WTC11 (cell line): ENCODE measurements at regions not wholly inside any gene's neighbourhood (a gene's known extent, or its start where the extent isn't known, plus 50 kb on each side); places are given as distances from the start of the nearest gene placed in this dataset.

Source experiments
- ATAC-seq: fragments of 200-7000 bp; cut with Tn5 transposase; 2 replicates; pipeline ENCODE4 v1.10.0; 2021; ENCODE audit warnings: mild to moderate bottlenecking, moderate library complexity
- CTCF ChIA-PET: fragments of 300-600 bp; sonication (Branson Sonifier 250); formaldehyde crosslinking; loops from one replicate; lab custom pipeline; 2021; ENCODE audit warnings: antibody characterized with exemption; lab: Charles Lee
- POLR2A ChIA-PET: fragments of 350-600 bp; sonication (Branson Sonifier 250); formaldehyde crosslinking; loops from one replicate; lab custom pipeline; 2021; ENCODE audit warnings: antibody characterized with exemption; lab: Charles Lee
- DNase-seq: peaks from one replicate; pipeline ENCODE4 v3.0.0; 2021; ENCODE audit warnings: low spot score
- H3K27ac Mint-ChIP-seq: 2 replicates; pipeline ENCODE4 v1.8.0; 2021; ENCODE audit warnings: mixed read lengths
- H3K27me3 Mint-ChIP-seq: 2 replicates; pipeline ENCODE4 v1.8.0; 2021; ENCODE audit warnings: low read depth, mild to moderate bottlenecking, moderate library complexity, mixed read lengths
- H3K36me3 Mint-ChIP-seq: 2 replicates; pipeline ENCODE4 v1.8.0; 2021; ENCODE audit warnings: mixed read lengths
- H3K4me1 Mint-ChIP-seq: 2 replicates; pipeline ENCODE4 v1.8.0; 2022; ENCODE audit warnings: mixed read lengths
- H3K4me3 Mint-ChIP-seq: 2 replicates; pipeline ENCODE4 v1.8.0; 2021; ENCODE audit warnings: mild to moderate bottlenecking, moderate library complexity, mixed read lengths
- H3K9me3 Mint-ChIP-seq: 2 replicates; pipeline ENCODE4 v1.8.0; 2021; ENCODE audit warnings: mixed read lengths
- CBFB ChIP-seq: sonication (generic); formaldehyde crosslinking; IDR thresholded peaks from 2 replicates; pipeline ENCODE4 v1.8.1; 2022; ENCODE audit warnings: mild to moderate bottlenecking, low read depth, missing genetic modification reagents
- CREB1 ChIP-seq: sonication (generic); formaldehyde crosslinking; IDR thresholded peaks from 2 replicates; pipeline ENCODE4 v1.8.0; 2023; ENCODE audit warnings: mild to moderate bottlenecking, missing genetic modification reagents
- ESRRA ChIP-seq: sonication (generic); formaldehyde crosslinking; IDR thresholded peaks from 2 replicates; pipeline ENCODE4 v1.8.1; 2022; ENCODE audit warnings: mild to moderate bottlenecking, missing genetic modification reagents, borderline replicate concordance
- FOXK1 ChIP-seq: sonication (generic); formaldehyde crosslinking; IDR thresholded peaks from 2 replicates; pipeline ENCODE4 v1.8.0; 2022; ENCODE audit warnings: mild to moderate bottlenecking, moderate library complexity, missing genetic modification reagents
- FOXP1 ChIP-seq: sonication (generic); formaldehyde crosslinking; IDR thresholded peaks from 2 replicates; pipeline ENCODE4 v1.8.0; 2022; ENCODE audit warnings: missing genetic modification reagents, mild to moderate bottlenecking, moderate library complexity, borderline replicate concordance
- GRHL2 ChIP-seq: fragments of 250-450 bp; sonication (Bioruptor Pico); IDR thresholded peaks from 2 replicates; pipeline ENCODE4 v1.8.0; 2022; ENCODE audit warnings: mild to moderate bottlenecking, moderate library complexity; ENCODE audit not compliant: insufficient replicate concordance, severe bottlenecking
- GTF2I ChIP-seq: fragments of 250-450 bp; sonication (Bioruptor Pico); conservative IDR thresholded peaks from 2 replicates; pipeline ENCODE4 v1.4.0; 2021; ENCODE audit warnings: mild to moderate bottlenecking
- NR3C1 ChIP-seq: sonication (generic); formaldehyde crosslinking; conservative IDR thresholded peaks from 2 replicates; pipeline ENCODE4 v1.8.1; 2023; ENCODE audit warnings: low read depth, mild to moderate bottlenecking, missing genetic modification reagents
- OVOL2 ChIP-seq: fragments of 250-450 bp; sonication (Bioruptor Pico); IDR thresholded peaks from 2 replicates; pipeline ENCODE4 v1.9.0; 2021; ENCODE audit warnings: mild to moderate bottlenecking, borderline replicate concordance
- TEAD1 ChIP-seq: sonication (generic); formaldehyde crosslinking; IDR thresholded peaks from 2 replicates; pipeline ENCODE4 v1.8.0; 2022; ENCODE audit warnings: mild to moderate bottlenecking, missing genetic modification reagents
- TEAD4 ChIP-seq: sonication (generic); formaldehyde crosslinking; IDR thresholded peaks from 2 replicates; pipeline ENCODE4 v1.8.0; 2022; ENCODE audit warnings: mild to moderate bottlenecking, missing genetic modification reagents
- ZNF232 ChIP-seq: sonication (generic); formaldehyde crosslinking; IDR thresholded peaks from 2 replicates; pipeline ENCODE4 v1.8.0; 2022; ENCODE audit warnings: mild to moderate bottlenecking, missing genetic modification reagents
- TF ChIP-seq, protein P1 (sequence below): sonication (generic); formaldehyde crosslinking; IDR thresholded peaks from 2 replicates; pipeline ENCODE4 v1.8.0; 2022; ENCODE audit warnings: mild to moderate bottlenecking, missing genetic modification reagents
- TF ChIP-seq, protein P2 (sequence below): fragments of 250-450 bp; sonication (Bioruptor Pico); IDR thresholded peaks from 2 replicates; pipeline ENCODE4 v1.9.0; 2021; ENCODE audit warnings: moderate library complexity, mild to moderate bottlenecking, inconsistent platforms, borderline replicate concordance
- TF ChIP-seq, protein P3 (sequence below): sonication (generic); formaldehyde crosslinking; IDR thresholded peaks from 2 replicates; pipeline ENCODE4 v1.8.0; 2022; ENCODE audit warnings: mild to moderate bottlenecking, missing genetic modification reagents
- TF ChIP-seq, protein P4 (sequence below): sonication (generic); formaldehyde crosslinking; IDR thresholded peaks from 2 replicates; pipeline ENCODE4 v1.8.0; 2023; ENCODE audit warnings: missing genetic modification reagents
- TF ChIP-seq, protein P5 (sequence below): sonication (generic); formaldehyde crosslinking; IDR thresholded peaks from 2 replicates; pipeline ENCODE4 v1.8.1; 2022; ENCODE audit warnings: low read depth, missing genetic modification reagents, borderline replicate concordance
- TF ChIP-seq, protein P6 (sequence below): sonication (generic); formaldehyde crosslinking; IDR thresholded peaks from 2 replicates; pipeline ENCODE4 v1.8.0; 2023; ENCODE audit warnings: missing genetic modification reagents, mild to moderate bottlenecking, borderline replicate concordance
- TF ChIP-seq, protein P7 (sequence below): sonication (generic); formaldehyde crosslinking; IDR thresholded peaks from 2 replicates; pipeline ENCODE4 v1.8.1; 2022; ENCODE audit warnings: mild to moderate bottlenecking, moderate library complexity, missing genetic modification reagents

DNA sequence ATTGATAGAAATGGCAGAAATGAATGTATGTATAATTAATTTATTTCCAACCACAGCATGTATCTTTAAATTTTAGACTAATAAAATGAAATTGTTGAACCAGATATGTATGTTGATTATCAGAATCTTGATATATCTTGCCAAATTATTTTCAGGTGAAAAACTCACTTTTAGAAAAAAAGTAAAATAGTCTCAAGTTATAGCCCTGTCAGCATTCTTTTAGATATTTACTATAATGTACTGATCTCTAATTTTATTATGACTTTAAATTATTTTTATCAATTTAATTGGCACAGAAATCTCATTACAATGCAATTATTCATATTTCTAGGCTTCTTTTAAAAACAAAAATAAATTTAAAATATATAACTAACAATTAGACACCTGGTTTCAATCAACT is 1990.4 kb upstream of the CDH6 start:
- Mint-ChIP-seq H3K9me3 (peaks cover 5% of the 10 kb centered on the region), H3K36me3 (no peaks in the 10 kb centered on the region)
- POLR2A ChIA-PET = no interaction called here
- no peak for TF ChIP-seq GRHL2 (CRISPR knock-in tag)
- TF ChIP-seq ZNF232 (CRISPR knock-in tag) = no peak
- TF ChIP-seq GTF2I = no peak
- no peak for TF ChIP-seq FOXK1
- TF ChIP-seq, protein P1, sequence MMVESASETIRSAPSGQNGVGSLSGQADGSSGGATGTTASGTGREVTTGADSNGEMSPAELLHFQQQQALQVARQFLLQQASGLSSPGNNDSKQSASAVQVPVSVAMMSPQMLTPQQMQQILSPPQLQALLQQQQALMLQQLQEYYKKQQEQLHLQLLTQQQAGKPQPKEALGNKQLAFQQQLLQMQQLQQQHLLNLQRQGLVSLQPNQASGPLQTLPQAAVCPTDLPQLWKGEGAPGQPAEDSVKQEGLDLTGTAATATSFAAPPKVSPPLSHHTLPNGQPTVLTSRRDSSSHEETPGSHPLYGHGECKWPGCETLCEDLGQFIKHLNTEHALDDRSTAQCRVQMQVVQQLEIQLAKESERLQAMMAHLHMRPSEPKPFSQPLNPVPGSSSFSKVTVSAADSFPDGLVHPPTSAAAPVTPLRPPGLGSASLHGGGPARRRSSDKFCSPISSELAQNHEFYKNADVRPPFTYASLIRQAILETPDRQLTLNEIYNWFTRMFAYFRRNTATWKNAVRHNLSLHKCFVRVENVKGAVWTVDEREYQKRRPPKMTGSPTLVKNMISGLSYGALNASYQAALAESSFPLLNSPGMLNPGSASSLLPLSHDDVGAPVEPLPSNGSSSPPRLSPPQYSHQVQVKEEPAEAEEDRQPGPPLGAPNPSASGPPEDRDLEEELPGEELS (CRISPR knock-in tag) = no peak
- TF ChIP-seq, protein P2, sequence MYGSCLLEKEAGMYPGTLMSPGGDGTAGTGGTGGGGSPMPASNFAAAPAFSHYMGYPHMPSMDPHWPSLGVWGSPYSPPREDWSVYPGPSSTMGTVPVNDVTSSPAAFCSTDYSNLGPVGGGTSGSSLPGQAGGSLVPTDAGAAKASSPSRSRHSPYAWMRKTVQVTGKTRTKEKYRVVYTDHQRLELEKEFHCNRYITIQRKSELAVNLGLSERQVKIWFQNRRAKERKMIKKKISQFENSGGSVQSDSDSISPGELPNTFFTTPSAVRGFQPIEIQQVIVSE (CRISPR knock-in tag) = no peak
- TF ChIP-seq, all 79 proteins: peak for 0
- H3K27me3 Mint-ChIP-seq = no peaks in the 10 kb centered on the region
- no peak overlapping the region for H3K27ac Mint-ChIP-seq
- H3K4me3 Mint-ChIP-seq = no peak overlapping the region
- CTCF ChIA-PET = no interaction called here
- DNase-seq = no peak
- ATAC-seq = no peak
- peaks cover under 1% of the 10 kb centered on the region for H3K4me1 Mint-ChIP-seq

DNA sequence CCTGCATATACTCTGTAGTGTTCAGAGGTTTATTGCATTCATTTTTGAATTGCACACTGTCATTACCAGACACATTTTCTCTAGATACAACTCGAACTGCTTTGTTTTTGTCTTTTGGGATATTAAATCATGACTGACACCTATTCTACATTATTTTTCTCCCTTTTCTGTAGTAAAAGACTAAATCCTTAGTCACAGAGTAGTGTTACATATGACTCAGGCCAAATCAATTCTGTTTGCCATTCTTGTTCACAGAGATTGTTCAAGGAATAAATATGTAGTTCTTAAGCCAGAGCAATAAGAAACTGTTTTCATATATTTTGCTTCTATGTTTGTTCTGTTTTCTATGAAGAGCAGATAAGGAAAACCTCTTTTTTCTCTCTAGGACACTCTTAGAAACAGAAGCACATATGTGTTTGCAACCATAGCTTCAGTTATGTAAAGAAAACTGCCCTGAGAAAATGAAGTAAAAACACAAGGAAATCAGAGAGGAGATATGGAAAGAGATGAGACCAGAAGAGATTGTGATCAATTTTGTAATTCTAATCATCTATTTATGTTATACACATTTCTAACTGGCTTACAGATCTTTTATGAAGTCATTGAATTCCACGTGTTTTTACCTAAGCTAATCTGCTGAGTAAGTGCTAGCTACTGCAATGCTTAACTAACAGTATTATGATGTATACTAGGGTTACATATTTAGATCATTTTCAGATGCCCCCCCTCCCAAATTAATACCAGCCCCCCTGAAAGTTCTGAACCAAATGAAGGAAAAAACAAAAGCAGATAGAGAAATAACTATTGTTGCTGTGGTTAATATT is 1995.6 kb upstream of the CDH6 start:
- Mint-ChIP-seq H3K4me3 (no peak overlapping the region), H3K9me3 (no peaks in the 10 kb centered on the region), H3K4me1 (peaks cover 14% of the 10 kb centered on the region), H3K27me3 (no peaks in the 10 kb centered on the region), H3K36me3 (no peaks in the 10 kb centered on the region), H3K27ac (no peak overlapping the region)
- CTCF ChIA-PET = no interaction called here
- no peak for ATAC-seq
- no peak for DNase-seq
- POLR2A ChIA-PET = no interaction called here
- TF ChIP-seq, protein P3, sequence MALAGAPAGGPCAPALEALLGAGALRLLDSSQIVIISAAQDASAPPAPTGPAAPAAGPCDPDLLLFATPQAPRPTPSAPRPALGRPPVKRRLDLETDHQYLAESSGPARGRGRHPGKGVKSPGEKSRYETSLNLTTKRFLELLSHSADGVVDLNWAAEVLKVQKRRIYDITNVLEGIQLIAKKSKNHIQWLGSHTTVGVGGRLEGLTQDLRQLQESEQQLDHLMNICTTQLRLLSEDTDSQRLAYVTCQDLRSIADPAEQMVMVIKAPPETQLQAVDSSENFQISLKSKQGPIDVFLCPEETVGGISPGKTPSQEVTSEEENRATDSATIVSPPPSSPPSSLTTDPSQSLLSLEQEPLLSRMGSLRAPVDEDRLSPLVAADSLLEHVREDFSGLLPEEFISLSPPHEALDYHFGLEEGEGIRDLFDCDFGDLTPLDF (CRISPR knock-in tag) = no peak
- TF ChIP-seq FOXP1 (CRISPR knock-in tag) = no peak
- TF ChIP-seq CREB1 = no peak
- TF ChIP-seq OVOL2 (CRISPR knock-in tag) = no peak
- TF ChIP-seq, protein P4, sequence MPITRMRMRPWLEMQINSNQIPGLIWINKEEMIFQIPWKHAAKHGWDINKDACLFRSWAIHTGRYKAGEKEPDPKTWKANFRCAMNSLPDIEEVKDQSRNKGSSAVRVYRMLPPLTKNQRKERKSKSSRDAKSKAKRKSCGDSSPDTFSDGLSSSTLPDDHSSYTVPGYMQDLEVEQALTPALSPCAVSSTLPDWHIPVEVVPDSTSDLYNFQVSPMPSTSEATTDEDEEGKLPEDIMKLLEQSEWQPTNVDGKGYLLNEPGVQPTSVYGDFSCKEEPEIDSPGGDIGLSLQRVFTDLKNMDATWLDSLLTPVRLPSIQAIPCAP = no peak
- no peak for TF ChIP-seq NR3C1 (CRISPR knock-in tag)
- TF ChIP-seq CBFB (CRISPR knock-in tag) = no peak
- TF ChIP-seq, protein P5, sequence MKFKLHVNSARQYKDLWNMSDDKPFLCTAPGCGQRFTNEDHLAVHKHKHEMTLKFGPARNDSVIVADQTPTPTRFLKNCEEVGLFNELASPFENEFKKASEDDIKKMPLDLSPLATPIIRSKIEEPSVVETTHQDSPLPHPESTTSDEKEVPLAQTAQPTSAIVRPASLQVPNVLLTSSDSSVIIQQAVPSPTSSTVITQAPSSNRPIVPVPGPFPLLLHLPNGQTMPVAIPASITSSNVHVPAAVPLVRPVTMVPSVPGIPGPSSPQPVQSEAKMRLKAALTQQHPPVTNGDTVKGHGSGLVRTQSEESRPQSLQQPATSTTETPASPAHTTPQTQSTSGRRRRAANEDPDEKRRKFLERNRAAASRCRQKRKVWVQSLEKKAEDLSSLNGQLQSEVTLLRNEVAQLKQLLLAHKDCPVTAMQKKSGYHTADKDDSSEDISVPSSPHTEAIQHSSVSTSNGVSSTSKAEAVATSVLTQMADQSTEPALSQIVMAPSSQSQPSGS (CRISPR knock-in tag) = no peak
- no peak for TF ChIP-seq TEAD1 (CRISPR knock-in tag)
- no peak for TF ChIP-seq ESRRA (CRISPR knock-in tag)
- no peak for TF ChIP-seq TEAD4 (CRISPR knock-in tag)
- TF ChIP-seq, protein P6, sequence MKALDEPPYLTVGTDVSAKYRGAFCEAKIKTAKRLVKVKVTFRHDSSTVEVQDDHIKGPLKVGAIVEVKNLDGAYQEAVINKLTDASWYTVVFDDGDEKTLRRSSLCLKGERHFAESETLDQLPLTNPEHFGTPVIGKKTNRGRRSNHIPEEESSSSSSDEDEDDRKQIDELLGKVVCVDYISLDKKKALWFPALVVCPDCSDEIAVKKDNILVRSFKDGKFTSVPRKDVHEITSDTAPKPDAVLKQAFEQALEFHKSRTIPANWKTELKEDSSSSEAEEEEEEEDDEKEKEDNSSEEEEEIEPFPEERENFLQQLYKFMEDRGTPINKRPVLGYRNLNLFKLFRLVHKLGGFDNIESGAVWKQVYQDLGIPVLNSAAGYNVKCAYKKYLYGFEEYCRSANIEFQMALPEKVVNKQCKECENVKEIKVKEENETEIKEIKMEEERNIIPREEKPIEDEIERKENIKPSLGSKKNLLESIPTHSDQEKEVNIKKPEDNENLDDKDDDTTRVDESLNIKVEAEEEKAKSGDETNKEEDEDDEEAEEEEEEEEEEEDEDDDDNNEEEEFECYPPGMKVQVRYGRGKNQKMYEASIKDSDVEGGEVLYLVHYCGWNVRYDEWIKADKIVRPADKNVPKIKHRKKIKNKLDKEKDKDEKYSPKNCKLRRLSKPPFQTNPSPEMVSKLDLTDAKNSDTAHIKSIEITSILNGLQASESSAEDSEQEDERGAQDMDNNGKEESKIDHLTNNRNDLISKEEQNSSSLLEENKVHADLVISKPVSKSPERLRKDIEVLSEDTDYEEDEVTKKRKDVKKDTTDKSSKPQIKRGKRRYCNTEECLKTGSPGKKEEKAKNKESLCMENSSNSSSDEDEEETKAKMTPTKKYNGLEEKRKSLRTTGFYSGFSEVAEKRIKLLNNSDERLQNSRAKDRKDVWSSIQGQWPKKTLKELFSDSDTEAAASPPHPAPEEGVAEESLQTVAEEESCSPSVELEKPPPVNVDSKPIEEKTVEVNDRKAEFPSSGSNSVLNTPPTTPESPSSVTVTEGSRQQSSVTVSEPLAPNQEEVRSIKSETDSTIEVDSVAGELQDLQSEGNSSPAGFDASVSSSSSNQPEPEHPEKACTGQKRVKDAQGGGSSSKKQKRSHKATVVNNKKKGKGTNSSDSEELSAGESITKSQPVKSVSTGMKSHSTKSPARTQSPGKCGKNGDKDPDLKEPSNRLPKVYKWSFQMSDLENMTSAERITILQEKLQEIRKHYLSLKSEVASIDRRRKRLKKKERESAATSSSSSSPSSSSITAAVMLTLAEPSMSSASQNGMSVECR (CRISPR knock-in tag) = no peak
- TF ChIP-seq, protein P7, sequence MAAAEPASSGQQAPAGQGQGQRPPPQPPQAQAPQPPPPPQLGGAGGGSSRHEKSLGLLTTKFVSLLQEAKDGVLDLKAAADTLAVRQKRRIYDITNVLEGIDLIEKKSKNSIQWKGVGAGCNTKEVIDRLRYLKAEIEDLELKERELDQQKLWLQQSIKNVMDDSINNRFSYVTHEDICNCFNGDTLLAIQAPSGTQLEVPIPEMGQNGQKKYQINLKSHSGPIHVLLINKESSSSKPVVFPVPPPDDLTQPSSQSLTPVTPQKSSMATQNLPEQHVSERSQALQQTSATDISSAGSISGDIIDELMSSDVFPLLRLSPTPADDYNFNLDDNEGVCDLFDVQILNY (CRISPR knock-in tag) = no peak
